Panc1 (cell line): ENCODE measurements at regions not wholly inside any gene's neighbourhood (a gene's known extent, or its start where the extent isn't known, plus 50 kb on each side); places are given as distances from the start of the nearest gene placed in this dataset.
"Not testable (repeated sequence)": the region's sequence is repeated elsewhere in the genome, so short reads cannot be mapped to it uniquely, and the experiment has no call there.

Experiments
- ATAC-seq: fragments of 200-7000 bp; cut with Tn5 transposase; 2 replicates; pipeline ENCODE4 v1.9.1; 2020; ENCODE audit warnings: mild to moderate bottlenecking, moderate library complexity
- BruUV-seq: library from RNA; stranded (reverse); fragments of 400-500 nt; replicated peaks from 2 replicates; lab custom pipeline; 2021; lab: Mats Ljungman, UMichigan
- CTCF ChIA-PET: fragments of 300-600 bp; sonication (Branson Sonifier 250); formaldehyde crosslinking; loops from one replicate; lab custom pipeline; 2022; ENCODE audit warnings: antibody characterized with exemption; lab: Charles Lee
- POLR2A ChIA-PET: fragments of 300-600 bp; sonication (Branson Sonifier 250); formaldehyde crosslinking; loops from one replicate; lab custom pipeline; 2022; ENCODE audit warnings: antibody characterized with exemption; lab: Charles Lee
- DNase-seq: peaks from one replicate; pipeline ENCODE4 v3.0.0-alpha.2; 2010; ENCODE audit warnings: low read depth, low spot score
- H3K27ac ChIP-seq: 2 replicates; pipeline ENCODE4 v1.5.1; 2011; ENCODE audit warnings: mild to moderate bottlenecking, low read length, inconsistent platforms
- H3K27me3 ChIP-seq: fragments of 200-500 bp; sonication (Bioruptor generic); 2 replicates; pipeline ENCODE4 v1.6.0; 2014; ENCODE audit warnings: low read length, inconsistent platforms; ENCODE audit not compliant: control insufficient read depth, insufficient read depth
- H3K36me3 ChIP-seq: fragments of 200-500 bp; sonication (Bioruptor generic); 2 replicates; pipeline ENCODE4 v1.5.1; 2014; ENCODE audit warnings: inconsistent platforms, mild to moderate bottlenecking, low read length, moderate library complexity; ENCODE audit not compliant: control insufficient read depth, insufficient read depth
- H3K4me1 ChIP-seq: 2 replicates; pipeline ENCODE4 v1.5.1; 2011; ENCODE audit warnings: inconsistent platforms, mild to moderate bottlenecking, low read length, moderate library complexity; ENCODE audit not compliant: control insufficient read depth, insufficient read depth
- H3K4me3 ChIP-seq, 2 experiments: 2 replicates each; pipeline ENCODE4 v1.5.1; 2011 to 2012; ENCODE audit warnings: low read depth in 2 of 2, low read length in 2 of 2, mild to moderate bottlenecking in 2 of 2, inconsistent platforms in 1 of 2, moderate library complexity in 1 of 2
- H3K9me3 ChIP-seq: fragments of 200-500 bp; sonication (Bioruptor generic); 2 replicates; pipeline ENCODE4 v1.5.1; 2014; ENCODE audit warnings: low read depth, mild to moderate bottlenecking, inconsistent platforms, low read length, moderate library complexity; ENCODE audit not compliant: control insufficient read depth, insufficient read depth
- POLR2AphosphoS5 ChIP-seq: IDR thresholded peaks from 2 replicates; pipeline ENCODE4 v1.6.1; 2012; ENCODE audit warnings: mild to moderate bottlenecking, low read depth, low read length, moderate library complexity
- REST ChIP-seq, 2 experiments: IDR thresholded peaks; 2 replicates each; pipeline ENCODE4 v1.6.1; 2011 to 2012; ENCODE audit warnings: low read depth in 2 of 2, control low read depth in 1 of 2, low read length in 1 of 2, mild to moderate bottlenecking in 1 of 2, moderate library complexity in 1 of 2; ENCODE audit not compliant: insufficient read depth in 1 of 2
- SIN3A ChIP-seq: IDR thresholded peaks from 2 replicates; pipeline ENCODE4 v1.6.1; 2012; ENCODE audit warnings: low read depth, mild to moderate bottlenecking, low read length, moderate library complexity, borderline replicate concordance; ENCODE audit not compliant: insufficient read depth
- TCF7L2 ChIP-seq: IDR thresholded peaks from 2 replicates; pipeline ENCODE4 v1.6.1; 2011; ENCODE audit warnings: mild to moderate bottlenecking, low read depth, low read length, inconsistent platforms
- in situ Hi-C: cut with HindIII; loops from 2 replicates; pipeline ENCODE4 v1.10.0; 2016; ENCODE audit warnings: low sequenced_read_pairs, low pct_unique_long_range_greater_than_20kb
- intact Hi-C: fragments of 100-400 bp; cut with micrococcal nuclease; formaldehyde crosslinking; loops from one replicate; pipeline ENCODE4 v1.10.0; 2022; ENCODE audit not compliant: unreplicated experiment
- TF ChIP-seq, protein P1 (sequence below): fragments of 450-650 bp; IDR thresholded peaks from 2 replicates; pipeline ENCODE4 v1.5.1; 2017; ENCODE audit warnings: mild to moderate bottlenecking

DNA sequence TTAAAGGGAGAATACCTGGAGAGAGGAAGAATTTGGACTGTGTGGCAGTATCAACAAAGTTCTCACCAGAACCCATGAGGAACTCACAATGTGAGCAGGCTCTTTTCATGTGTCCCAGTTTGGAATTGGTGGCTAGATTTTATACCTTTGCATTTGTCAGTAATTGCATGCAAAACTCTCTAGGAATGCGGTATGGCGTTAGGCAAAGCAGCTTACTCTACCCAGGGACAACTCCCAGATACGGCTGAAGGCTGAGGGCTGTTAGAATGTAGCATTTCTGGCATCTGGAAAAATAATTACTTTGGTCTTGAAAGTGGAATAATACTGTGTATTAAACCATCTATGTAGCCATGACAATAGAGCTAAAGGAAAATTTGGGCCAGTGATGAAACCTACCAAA, 635.5 kb downstream of the SLC16A7 start:
- BruUV-seq: no TSS peak
- intact Hi-C loops (no loop called here), in situ Hi-C loops (no loop called here)
- DNase-seq (no peak), ATAC-seq (no peak)
- Histone ChIP-seq H3K27ac (no peak overlapping the region), H3K4me3 (no peak overlapping the region), H3K9me3 (no peaks in the 10 kb centered on the region), H3K4me1 (no peaks in the 10 kb centered on the region), H3K36me3 (no peaks in the 10 kb centered on the region), H3K27me3 (no peaks in the 10 kb centered on the region)
- CTCF ChIA-PET: no interaction called here
- POLR2A ChIA-PET: no interaction called here
- TF ChIP-seq, protein P1, sequence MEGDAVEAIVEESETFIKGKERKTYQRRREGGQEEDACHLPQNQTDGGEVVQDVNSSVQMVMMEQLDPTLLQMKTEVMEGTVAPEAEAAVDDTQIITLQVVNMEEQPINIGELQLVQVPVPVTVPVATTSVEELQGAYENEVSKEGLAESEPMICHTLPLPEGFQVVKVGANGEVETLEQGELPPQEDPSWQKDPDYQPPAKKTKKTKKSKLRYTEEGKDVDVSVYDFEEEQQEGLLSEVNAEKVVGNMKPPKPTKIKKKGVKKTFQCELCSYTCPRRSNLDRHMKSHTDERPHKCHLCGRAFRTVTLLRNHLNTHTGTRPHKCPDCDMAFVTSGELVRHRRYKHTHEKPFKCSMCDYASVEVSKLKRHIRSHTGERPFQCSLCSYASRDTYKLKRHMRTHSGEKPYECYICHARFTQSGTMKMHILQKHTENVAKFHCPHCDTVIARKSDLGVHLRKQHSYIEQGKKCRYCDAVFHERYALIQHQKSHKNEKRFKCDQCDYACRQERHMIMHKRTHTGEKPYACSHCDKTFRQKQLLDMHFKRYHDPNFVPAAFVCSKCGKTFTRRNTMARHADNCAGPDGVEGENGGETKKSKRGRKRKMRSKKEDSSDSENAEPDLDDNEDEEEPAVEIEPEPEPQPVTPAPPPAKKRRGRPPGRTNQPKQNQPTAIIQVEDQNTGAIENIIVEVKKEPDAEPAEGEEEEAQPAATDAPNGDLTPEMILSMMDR: no peak
- TF ChIP-seq SIN3A (no peak), REST (IDR thresholded peaks at IDR 0.05; ENCODE audit: insufficient read depth in 1 of 2, low read depth in 2 of 2, low read length in 1 of 2) (no peak), TCF7L2 (no peak), POLR2AphosphoS5 (no peak)

DNA sequence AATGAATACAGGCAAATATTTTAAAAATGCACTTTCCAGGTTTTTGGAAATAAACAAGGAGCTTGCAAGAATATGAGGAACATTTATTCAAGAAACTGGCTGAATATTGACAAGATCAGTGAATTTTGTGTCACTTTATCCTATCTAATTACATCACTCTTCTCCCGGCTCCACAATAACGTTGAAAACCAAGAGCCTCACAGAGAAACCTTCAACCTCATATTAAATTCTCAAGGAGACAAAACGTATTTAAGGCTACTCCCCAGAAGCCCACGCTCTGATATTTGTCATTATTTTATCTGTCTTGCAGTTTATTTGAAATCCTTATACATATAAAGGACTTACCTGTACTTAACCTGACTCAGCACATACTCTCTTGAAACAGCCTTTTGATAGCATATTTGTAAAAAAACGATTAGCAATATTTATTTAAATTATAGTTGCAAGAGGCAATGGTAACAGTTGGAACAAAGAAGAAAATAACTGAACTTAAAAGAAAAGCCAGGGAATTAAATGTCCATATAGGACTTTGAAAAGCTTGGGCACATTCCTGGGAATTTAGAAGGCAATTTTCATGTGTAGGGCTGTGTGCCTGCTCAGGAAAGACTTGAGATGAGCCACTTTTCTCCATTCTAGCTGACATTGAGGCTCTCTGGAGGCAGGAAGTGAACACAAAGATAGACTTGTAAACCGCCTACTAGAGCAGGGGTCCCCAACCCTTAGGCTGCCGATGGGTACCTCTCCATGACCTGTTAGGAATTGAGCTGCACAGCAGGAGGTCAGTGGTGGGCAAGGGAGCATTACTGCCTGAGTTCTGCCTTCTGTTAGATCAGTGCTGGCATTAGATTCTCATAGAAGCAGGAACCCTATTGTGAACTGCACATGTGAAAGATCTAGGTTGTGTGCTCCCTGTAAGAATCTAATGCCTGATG, 636.4 kb downstream of the SLC16A7 start:
- intact Hi-C loops: no loop called here
- BruUV-seq: no TSS peak
- no peak overlapping the region for H3K27ac ChIP-seq
- H3K4me1 ChIP-seq: no peaks in the 10 kb centered on the region
- TF ChIP-seq SIN3A: no peak
- TF ChIP-seq, protein P1: no peak
- no peak for TF ChIP-seq REST (IDR thresholded peaks at IDR 0.05; ENCODE audit: insufficient read depth in 1 of 2, low read depth in 2 of 2, low read length in 1 of 2)
- TF ChIP-seq TCF7L2: no peak
- TF ChIP-seq POLR2AphosphoS5: no peak
- CTCF ChIA-PET: no interaction called here
- H3K27me3 ChIP-seq: no peaks in the 10 kb centered on the region
- DNase-seq (no peak), ATAC-seq (no peak)
- POLR2A ChIA-PET: no interaction called here
- in situ Hi-C loops: no loop called here
- no peaks in the 10 kb centered on the region for H3K9me3 ChIP-seq
- H3K4me3 ChIP-seq: no peak overlapping the region
- H3K36me3 ChIP-seq: no peaks in the 10 kb centered on the region

DNA sequence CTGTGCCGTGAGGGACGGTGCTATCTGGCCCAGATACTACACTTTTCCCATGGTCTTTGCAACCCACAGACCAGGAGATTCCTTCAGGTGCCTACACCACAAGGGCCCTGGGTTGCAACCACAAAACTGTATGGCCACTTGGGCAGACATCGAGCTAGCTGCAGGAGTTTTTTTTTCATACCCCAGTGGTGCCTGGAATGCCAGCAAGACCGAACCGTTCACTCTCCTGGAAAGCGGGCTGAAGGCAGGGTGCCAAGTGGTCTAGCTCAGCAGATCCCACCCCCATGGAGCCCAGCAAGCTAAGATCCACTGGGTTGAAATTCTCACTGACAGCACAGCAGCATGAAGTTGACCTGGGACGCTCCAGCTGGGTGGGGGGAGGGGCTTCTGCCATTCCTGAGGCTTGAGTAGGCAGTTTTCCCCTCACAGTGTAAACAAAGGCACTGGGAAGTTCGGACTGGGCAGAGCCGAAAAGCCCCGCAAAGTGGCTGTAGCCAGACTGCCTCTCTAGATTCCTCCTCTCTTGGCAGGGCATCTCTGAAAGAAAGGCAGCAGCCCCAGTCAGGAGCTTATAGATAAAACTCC, 638.9 kb downstream of the SLC16A7 start:
- H3K27ac ChIP-seq, intact Hi-C loops, ATAC-seq, CTCF ChIA-PET, H3K36me3 ChIP-seq, H3K27me3 ChIP-seq, DNase-seq, POLR2A ChIA-PET, H3K4me1 ChIP-seq, in situ Hi-C loops, H3K4me3 ChIP-seq, BruUV-seq, H3K9me3 ChIP-seq: not testable (repeated sequence)
